22Rv1 (cell line): ENCODE measurements at regions not wholly inside any gene's neighbourhood (a gene's known extent, or its start where the extent isn't known, plus 50 kb on each side); places are given as distances from the start of the nearest gene placed in this dataset.

ENCODE experiments used
- H3K27ac ChIP-seq: fragments of 450-650 bp; 2 replicates; pipeline ENCODE4 v1.5.1; 2017
- CTCF ChIP-seq: fragments of 450-650 bp; IDR thresholded peaks from 2 replicates; pipeline ENCODE4 v1.5.1; 2017; ENCODE audit warnings: mild to moderate bottlenecking
- ZFX ChIP-seq: fragments of 450-650 bp; IDR thresholded peaks from 2 replicates; pipeline ENCODE4 v1.6.1; 2017; ENCODE audit warnings: antibody characterized with exemption, borderline replicate concordance

DNA sequence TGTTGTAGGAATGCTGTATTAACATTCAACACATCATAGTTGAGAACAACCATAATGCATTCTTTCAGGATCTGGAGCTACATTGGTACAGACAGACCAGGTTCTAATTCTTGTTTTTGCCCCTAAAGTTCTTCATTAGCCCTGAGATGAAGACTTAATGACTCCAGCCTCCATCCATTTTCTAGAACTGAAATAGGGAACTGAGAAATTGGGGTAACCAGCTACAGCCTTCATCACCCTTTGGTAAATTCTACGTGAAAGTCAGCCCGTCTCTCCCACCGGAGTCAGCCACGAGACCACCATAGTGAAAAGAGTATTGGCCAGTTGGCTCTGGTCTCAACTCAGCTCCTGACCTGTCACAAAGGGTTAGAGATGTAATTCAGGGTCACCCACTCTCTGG lies 164.0 kb downstream of the NUAK1 start:
- TF ChIP-seq ZFX (no peak), CTCF (no peak)
- H3K27ac ChIP-seq: no peak overlapping the region

DNA sequence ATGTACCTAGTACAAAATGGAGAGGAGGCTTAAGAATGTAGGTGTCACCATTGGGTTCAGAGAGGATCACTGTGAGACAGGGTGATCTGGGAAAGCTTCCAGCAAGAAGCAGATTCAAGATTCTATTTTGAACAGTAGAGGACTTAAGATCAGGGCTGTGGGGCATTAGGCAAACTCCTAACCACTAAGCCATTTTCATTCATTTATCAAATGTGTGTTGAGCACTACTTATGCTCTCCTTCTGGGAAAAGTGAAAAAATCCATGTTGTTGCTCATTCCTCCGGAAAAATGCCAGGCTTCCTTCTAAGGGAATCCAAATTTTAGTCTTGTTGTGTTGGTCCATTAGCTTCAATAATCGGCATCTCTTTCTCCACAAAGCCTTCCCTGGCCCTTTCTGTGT lies 163.4 kb downstream of the NUAK1 start:
- no peak overlapping the region for H3K27ac ChIP-seq
- no peak for TF ChIP-seq ZFX
- no peak for TF ChIP-seq CTCF

GRCh38 chr12:105977236-105977635 lies 161.5 kb downstream of the NUAK1 start:
- no peak overlapping the region for H3K27ac ChIP-seq
- TF ChIP-seq ZFX (no peak), CTCF (no peak)

DNA sequence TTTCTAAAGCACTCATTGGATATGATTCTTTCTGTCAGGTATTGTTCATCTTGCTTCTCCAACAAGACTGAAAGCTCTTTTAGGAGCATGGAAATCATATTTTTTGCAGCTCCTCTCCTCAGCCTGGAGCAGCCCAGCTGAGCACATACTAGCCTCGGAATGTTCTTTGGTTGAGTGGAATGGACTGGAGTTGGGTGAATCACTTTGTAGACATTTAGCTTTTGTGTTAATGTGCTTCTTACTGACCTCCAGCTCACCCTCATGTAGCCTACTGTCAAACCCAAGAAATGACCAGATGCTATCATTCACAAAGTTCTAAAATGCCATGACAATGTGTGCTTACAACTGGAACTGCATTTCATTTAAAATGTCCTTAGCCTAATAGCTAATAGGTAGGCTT lies 161.1 kb downstream of the NUAK1 start:
- TF ChIP-seq CTCF: no peak
- no peak for TF ChIP-seq ZFX

DNA sequence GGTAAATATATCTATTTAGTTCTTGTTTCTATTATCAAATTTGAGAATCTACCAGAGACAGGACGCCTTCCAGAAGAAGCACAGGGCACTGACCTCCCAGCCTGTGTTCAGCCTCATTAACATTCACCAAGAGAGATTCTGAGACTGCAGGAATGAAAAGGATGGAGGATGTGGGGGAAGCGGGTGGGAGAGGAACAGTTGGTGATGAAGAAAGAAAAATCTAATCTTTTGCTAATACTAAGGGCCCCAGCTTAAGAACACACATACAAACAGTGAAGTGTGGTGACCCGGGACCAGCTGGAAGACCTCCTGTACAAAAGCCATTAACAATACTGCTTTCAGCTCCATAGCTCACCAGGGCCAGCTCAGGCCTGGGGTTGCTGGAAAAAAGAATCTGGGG lies 160.5 kb downstream of the NUAK1 start:
- no peak overlapping the region for H3K27ac ChIP-seq
- TF ChIP-seq ZFX: no peak
- no peak for TF ChIP-seq CTCF

More for the DNA sequence above, 161.1 kb downstream of the NUAK1 start:
- H3K27ac ChIP-seq: no peak overlapping the region

DNA sequence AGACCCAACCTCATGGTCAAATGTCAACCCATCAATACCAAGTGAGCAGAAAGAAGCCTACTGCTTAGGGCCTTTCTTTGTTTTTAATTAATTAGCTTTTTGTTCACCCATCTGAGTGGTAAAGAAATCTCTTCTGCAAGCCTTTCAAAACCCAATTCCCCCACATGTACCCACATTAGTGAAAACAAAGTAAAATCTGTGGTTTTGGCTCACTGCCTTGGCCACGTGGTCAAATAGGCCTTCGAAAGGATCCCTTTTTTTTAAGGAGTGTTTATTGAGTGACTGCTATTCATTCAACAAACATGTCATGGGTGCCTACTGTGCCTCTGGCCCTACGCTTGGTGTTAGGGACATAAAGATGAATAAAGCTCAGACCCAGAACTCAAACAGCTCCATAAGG lies 160.1 kb downstream of the NUAK1 start:
- H3K27ac ChIP-seq: no peak overlapping the region
- no peak for TF ChIP-seq CTCF
- TF ChIP-seq ZFX: no peak

DNA sequence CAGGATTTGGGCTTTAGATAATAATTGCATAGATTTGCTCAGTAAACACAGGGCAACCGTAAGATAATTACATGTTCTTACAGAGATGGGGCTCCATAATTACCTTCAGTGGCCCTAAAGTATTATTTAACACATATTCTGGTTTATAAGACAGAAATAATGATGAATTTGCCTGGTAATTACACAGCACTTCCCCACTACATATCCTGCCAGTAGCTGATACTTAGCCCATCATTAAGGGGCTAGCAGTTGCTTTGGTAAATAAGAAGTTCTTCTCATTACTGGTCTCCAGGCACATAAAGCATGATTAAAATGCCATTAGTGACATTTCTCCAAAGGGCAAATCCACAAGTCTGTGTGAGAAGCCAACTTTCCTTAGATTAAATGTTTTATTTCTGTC lies 158.7 kb downstream of the NUAK1 start:
- TF ChIP-seq CTCF (no peak), ZFX (no peak)

More for the DNA sequence above, 158.7 kb downstream of the NUAK1 start:
- no peak overlapping the region for H3K27ac ChIP-seq
